Tibial nerve (tissue), 4 donors: ENCODE measurements at regions not wholly inside any gene's neighbourhood (a gene's known extent, or its start where the extent isn't known, plus 50 kb on each side); places are given as distances from the start of the nearest gene placed in this dataset.

Experiments
- CTCF ChIP-seq, 5 experiments: fragments of 200-600 bp in 3 of 5; fragments of 450-650 bp in 2 of 5; sonication (generic) in 3 of 5; IDR thresholded peaks; one replicate each; pipeline ENCODE4 v1.5.1; 2016 to 2019; ENCODE audit warnings: antibody characterized with exemption in 5 of 5, mild to moderate bottlenecking in 3 of 5, moderate library complexity in 2 of 5
- EP300 ChIP-seq, 2 donors: sonication (generic); formaldehyde crosslinking; IDR thresholded peaks; one replicate each; pipeline ENCODE4 v1.6.1; 2017; ENCODE audit warnings: antibody characterized with exemption in 2 of 2, mild to moderate bottlenecking in 1 of 2
- POLR2A ChIP-seq, 2 donors: fragments of 450-650 bp; IDR thresholded peaks; one replicate each; pipeline ENCODE4 v1.6.1; 2017; ENCODE audit warnings: antibody characterized with exemption in 2 of 2, mild to moderate bottlenecking in 2 of 2, moderate library complexity in 2 of 2

- TF ChIP-seq CTCF (IDR thresholded peaks at IDR 0.05) (no peak), EP300 (IDR thresholded peaks at IDR 0.05) (no peak), POLR2A (IDR thresholded peaks at IDR 0.05) (no peak)
These were observed 119.2 kb downstream of the KCNF1 start for GRCh38 chr2:11030909-11031308.
